Erythroblast (primary cell): ENCODE measurements at regions not wholly inside any gene's neighbourhood (a gene's known extent, or its start where the extent isn't known, plus 50 kb on each side); places are given as distances from the start of the nearest gene placed in this dataset.
A peak's percentile ranks its signal among the peaks of the same experiment; 100 is the strongest.
"Not testable (repeated sequence)": the region's sequence is repeated elsewhere in the genome, so short reads cannot be mapped to it uniquely, and the experiment has no call there.

Experiments used
- DNase-seq, 2 experiments: peaks; one replicate each; lab custom pipeline; 2025; lab: John Stamatoyannopoulos, UW
- GATA1 ChIP-seq: IDR thresholded peaks from 2 replicates; pipeline ENCODE4 v1.6.1; 2011; ENCODE audit warnings: low read depth, mild to moderate bottlenecking, control low read depth, low read length, moderate library complexity
- POLR2A ChIP-seq: IDR thresholded peaks from 2 replicates; pipeline ENCODE4 v1.6.1; 2011; ENCODE audit warnings: mild to moderate bottlenecking, low read length

GRCh38 chr9:19641046-19641445 lies 147.8 kb downstream of the SLC24A2 start:
- DNase-seq, result peak in 1 of 2 experiments; percentile 4
- no peak for TF ChIP-seq POLR2A

DNA sequence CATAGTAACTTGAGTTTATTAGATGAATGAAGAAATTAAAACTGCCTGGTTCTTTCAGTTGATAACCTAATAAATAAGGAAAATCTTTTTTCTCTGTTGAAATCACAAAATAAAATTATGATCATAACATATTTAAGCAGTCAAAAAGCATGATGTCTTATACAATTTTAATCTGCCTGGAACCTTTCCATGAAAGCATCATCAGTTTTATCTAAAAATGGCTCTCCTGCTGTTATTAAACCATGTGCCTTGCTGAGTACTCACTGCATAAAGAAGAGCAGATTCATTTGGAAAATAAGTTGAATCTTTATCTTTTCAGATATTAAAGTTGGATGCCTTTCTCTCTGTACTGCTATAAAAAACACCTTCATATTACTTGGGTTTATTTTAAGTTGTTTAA lies 148.8 kb downstream of the SLC24A2 start:
- TF ChIP-seq POLR2A, result no peak
- no peak for TF ChIP-seq GATA1

GRCh38 chr9:19637084-19637483 lies 151.8 kb downstream of the SLC24A2 start:
- TF ChIP-seq GATA1 (no peak), POLR2A (no peak)
- DNase-seq, result no peak

More for the DNA sequence above, 148.8 kb downstream of the SLC24A2 start:
- DNase-seq, result no peak

- no peak for DNase-seq
- TF ChIP-seq GATA1, result no peak
- no peak for TF ChIP-seq POLR2A
Observed at GRCh38 chr9:19634881-19635280, 154.0 kb downstream of the SLC24A2 start.

DNA sequence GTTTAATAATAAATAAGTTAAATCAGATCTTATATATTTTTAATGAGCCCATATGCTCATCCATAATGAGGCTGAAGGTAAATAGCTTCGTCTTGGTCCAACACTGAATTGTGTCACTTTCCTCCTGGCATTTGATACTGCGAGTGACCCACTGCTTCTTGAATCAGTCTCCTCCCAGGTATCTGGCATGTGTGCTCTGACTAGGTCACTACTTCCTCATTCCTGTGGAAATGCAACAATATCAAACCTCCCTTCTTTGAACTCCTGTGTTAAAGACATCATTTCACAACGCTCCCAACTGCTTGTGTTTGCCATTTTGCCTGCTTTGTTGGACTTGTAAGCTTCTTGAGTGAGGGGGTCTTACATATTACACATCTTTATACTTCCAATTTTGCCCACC lies 157.7 kb downstream of the SLC24A2 start:
- TF ChIP-seq GATA1, result no peak
- TF ChIP-seq POLR2A, result no peak
- DNase-seq, result no peak

DNA sequence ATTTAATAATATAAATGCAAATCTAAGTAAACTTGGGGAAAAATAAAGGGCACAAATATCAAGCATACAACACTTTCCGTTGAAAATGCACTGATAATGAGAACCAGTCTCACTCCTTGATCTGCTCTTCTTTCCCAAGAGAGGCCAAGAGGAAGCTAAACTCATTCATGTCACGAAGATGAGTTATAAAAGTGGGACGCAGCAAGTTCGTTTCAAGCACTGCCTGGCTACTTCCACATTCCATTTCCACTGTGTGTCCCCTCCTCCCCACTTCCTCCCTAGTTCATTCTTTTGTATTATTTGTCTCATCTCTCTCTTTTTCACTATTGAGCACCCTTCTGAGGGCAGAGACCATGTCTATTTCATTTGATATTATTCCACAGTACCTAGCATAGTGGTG lies 158.1 kb downstream of the SLC24A2 start:
- DNase-seq, result no peak

DNA sequence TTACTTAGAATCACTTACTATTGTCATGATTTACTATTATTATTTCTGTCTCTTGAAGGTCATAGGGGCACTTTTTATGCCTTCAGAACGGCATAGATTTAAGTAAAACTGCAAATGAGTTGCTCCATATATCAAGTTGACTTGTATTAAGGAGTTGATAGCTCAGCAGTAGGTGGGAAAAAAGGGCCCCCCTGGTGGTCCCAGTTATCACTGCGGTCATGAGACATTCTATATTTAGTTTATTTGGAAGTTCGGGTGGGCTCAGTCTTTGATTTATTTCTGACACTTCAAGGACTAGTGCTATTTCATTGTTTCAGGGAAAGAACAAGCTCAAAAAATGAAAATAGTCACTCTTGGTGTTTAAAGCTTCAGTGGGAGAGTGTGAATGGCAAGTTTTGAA lies 159.3 kb downstream of the SLC24A2 start:
- no peak for DNase-seq
- TF ChIP-seq GATA1, result no peak
- no peak for TF ChIP-seq POLR2A

More for the DNA sequence above, 158.1 kb downstream of the SLC24A2 start:
- TF ChIP-seq GATA1, result no peak
- no peak for TF ChIP-seq POLR2A

DNA sequence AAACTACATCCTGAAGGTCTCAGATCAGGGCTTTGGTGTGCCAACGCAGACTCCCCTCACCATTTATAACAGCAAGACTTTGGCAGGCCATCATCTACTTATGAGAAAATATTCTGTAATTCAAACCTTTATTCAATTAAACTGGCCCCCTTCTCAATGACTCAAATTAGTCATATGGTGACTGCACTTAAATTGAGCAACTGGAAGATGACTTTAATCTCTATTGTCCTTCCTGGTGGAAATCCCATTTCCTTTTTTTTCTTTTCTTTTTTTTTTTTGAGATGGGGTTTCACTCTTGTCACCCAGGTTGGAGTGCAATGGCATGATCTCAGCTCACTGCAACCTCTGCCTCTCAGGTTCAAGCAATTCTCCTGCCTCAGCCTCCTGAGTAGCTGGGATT lies 163.4 kb downstream of the SLC24A2 start:
- DNase-seq, result not testable (repeated sequence)

- DNase-seq, result peak in 1 of 2 experiments; percentile 4
- TF ChIP-seq GATA1, result no peak
- no peak for TF ChIP-seq POLR2A
Observed at GRCh38 chr9:19624519-19624918, 164.3 kb downstream of the SLC24A2 start.

- TF ChIP-seq POLR2A, result no peak
- TF ChIP-seq GATA1, result no peak
Observed at GRCh38 chr9:19623941-19624340, 164.9 kb downstream of the SLC24A2 start.

DNA sequence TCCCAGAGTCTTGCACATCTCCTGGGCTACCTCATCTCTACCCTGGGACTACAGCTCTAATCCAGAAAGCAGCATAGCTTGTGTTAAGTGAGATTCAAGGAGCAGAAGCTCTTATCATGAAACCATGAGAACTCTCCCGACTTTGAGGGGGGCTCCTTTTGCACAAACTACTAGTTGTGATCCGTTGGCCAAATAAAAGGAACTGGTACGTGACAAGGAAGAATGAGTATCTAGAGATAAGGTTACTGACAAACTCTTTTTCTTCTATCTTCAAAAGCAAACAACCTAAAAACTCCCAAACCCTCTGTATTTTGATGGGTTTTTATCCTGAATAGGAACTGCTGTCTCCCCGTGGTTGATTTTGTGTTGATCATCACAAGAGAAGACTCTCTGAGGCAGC lies 168.5 kb downstream of the SLC24A2 start:
- TF ChIP-seq POLR2A (no peak), GATA1 (no peak)
- DNase-seq, result no peak

More at GRCh38 chr9:19623941-19624340, 164.9 kb downstream of the SLC24A2 start:
- DNase-seq, result no peak

DNA sequence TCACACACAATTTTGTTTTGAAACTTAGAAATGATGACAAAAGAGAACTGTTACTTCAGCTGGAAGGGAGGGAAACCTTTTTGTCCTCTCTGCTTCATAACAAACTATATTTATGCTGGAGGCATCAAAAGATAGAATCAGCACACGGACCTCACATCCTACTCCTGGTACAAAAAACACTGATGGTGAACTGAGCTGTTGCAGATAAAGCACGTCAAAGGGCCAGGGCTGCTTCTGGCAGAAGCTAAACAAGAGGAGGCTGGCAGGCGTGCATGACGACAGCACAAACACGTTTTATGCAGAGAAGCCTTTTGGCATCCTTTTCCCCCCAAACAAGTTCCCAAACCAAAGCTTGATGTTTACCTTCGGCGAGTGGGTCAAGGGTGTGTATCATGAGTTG lies 169.6 kb downstream of the SLC24A2 start:
- TF ChIP-seq POLR2A (no peak), GATA1 (no peak)

DNA sequence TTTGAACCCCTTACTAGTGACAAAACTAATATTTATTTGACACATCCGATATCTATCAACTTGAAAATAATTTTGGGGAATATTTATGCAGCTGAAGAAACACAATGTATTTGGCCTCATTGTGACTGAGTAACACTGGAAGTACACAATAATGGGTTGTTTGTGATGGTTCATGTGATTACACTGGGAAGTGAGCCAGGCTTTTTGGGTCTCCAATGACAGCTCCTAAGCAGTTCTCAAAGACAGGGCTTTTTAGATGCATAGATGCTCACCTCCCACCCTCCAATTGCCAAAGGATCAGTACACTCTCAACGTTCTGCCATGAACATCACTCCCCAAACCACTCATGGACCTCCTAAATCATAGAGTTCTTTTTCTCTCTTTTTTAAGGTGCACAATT lies 170.0 kb downstream of the SLC24A2 start:
- DNase-seq, result no peak
- TF ChIP-seq GATA1, result no peak
- no peak for TF ChIP-seq POLR2A

More for the DNA sequence above, 169.6 kb downstream of the SLC24A2 start:
- DNase-seq, result no peak

DNA sequence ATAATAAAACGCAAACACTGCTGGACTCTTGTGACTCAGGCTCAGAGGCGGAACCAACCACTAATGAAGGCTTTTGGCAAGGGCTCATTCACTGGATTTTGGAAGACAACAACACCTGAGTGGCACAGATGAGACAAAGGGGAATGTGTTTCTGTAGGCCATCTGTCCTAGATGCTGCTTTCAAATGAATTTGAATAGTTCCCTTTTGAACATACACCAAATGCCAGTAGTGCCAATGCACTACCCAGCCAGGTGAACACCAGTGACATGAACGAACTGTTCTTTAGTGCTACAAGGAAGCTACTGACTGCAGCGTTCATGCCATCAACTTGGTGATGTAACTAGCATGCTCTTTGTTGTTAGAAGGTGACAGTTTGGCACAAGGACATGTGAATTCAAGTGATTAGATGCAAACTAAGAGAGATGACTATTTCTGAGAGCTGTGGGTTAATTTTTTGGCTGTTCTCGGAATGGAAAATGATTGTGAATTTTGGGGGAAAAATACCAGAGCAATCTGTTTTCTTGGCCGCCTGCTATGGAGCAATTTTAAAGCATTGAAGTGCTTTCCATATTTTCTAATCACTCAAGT lies 173.7 kb downstream of the SLC24A2 start:
- TF ChIP-seq GATA1, result no peak
- TF ChIP-seq POLR2A, result no peak
- DNase-seq, result no peak

DNA sequence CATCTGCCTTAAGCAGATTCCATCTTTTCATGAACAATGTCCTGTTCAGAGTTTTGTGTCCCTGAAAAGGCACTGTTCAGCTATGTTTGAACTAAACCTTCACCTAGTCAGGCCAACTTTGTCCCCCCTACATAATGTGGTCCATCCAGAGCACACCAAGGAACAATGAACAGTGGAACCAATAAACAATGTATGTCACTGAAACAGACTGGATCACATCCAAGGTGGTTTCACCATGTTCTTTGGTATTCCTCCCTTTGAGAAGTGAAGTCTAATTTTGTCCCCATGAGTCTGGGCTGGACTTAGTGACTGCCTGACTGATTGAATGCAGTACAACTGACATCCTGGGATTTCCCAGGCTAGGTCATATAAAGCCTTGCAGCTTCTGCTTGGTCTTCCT lies 174.5 kb downstream of the SLC24A2 start:
- no peak for DNase-seq
- TF ChIP-seq POLR2A, result no peak
- TF ChIP-seq GATA1, result no peak
